Body of pancreas (tissue), 4 donors: ENCODE measurements at regions not wholly inside any gene's neighbourhood (a gene's known extent, or its start where the extent isn't known, plus 50 kb on each side); places are given as distances from the start of the nearest gene placed in this dataset.

Experiments
- CTCF ChIP-seq, 7 experiments: fragments of 450-650 bp in 4 of 7; fragments of 200-600 bp in 3 of 7; sonication (generic) in 3 of 7; IDR thresholded peaks; one replicate each; pipeline ENCODE4 v1.5.1; 2016 to 2019; ENCODE audit warnings: antibody characterized with exemption in 7 of 7
- POLR2A ChIP-seq, 3 donors: fragments of 450-650 bp; IDR thresholded peaks; one replicate each; pipeline ENCODE4 v1.6.1; 2016; ENCODE audit warnings: antibody characterized with exemption in 3 of 3, mild to moderate bottlenecking in 2 of 3

GRCh38 chr5:117623042-117623805, 1048.6 kb upstream of the SEMA6A start:
- TF ChIP-seq CTCF (IDR thresholded peaks at IDR 0.05) (no peak), POLR2A (IDR thresholded peaks at IDR 0.05) (no peak)
